ENCODE measurements at regions not wholly inside any gene's neighbourhood (a gene's known extent, or its start where the extent isn't known, plus 50 kb on each side); places are given as distances from the start of the nearest gene placed in this dataset.

- Histone ChIP-seq H3K9me3 (ENCODE audit: control insufficient read depth, low read length) (no peaks in the 10 kb centered on the region), H3K4me3 (ENCODE audit: extremely low read depth, insufficient read depth, low read length, poor library complexity, severe bottlenecking) (no peak overlapping the region), H3K36me3 (ENCODE audit: control insufficient read depth, insufficient read depth, low read length) (no peaks in the 10 kb centered on the region), H3K4me1 (ENCODE audit: control insufficient read depth, insufficient read depth, low read length, poor library complexity, severe bottlenecking) (no peaks in the 10 kb centered on the region), H3K27ac (ENCODE audit: low read depth, low read length, severe bottlenecking) (no peak overlapping the region)
- WGBS, 2 experiments (ENCODE audit: insufficient coverage in 2 of 2): 73 to 83% methylated on average over 1 to 2 of the region's 2 CpGs
These were observed 95.9 kb upstream of the LEP start for GRCh38 chr7:128145191-128145590.

GRCh38 chr7:128146052-128146451 lies 95.0 kb upstream of the LEP start:
- H3K36me3 ChIP-seq (ENCODE audit: control insufficient read depth, insufficient read depth, low read length): no peaks in the 10 kb centered on the region
- no peak overlapping the region for H3K4me3 ChIP-seq (ENCODE audit: extremely low read depth, insufficient read depth, low read length, poor library complexity, severe bottlenecking)
- no peaks in the 10 kb centered on the region for H3K4me1 ChIP-seq (ENCODE audit: control insufficient read depth, insufficient read depth, low read length, poor library complexity, severe bottlenecking)
- no peak overlapping the region for H3K27ac ChIP-seq (ENCODE audit: low read depth, low read length, severe bottlenecking)
- WGBS, 2 experiments (ENCODE audit: insufficient coverage in 2 of 2): 88 to 89% methylated on average over 1 to 3 of the region's 4 CpGs
- H3K9me3 ChIP-seq (ENCODE audit: control insufficient read depth, low read length): no peaks in the 10 kb centered on the region

GRCh38 chr7:128148676-128149075 lies 92.4 kb upstream of the LEP start:
- Histone ChIP-seq H3K9me3 (ENCODE audit: control insufficient read depth, low read length) (no peaks in the 10 kb centered on the region), H3K4me1 (ENCODE audit: control insufficient read depth, insufficient read depth, low read length, poor library complexity, severe bottlenecking) (no peaks in the 10 kb centered on the region), H3K36me3 (ENCODE audit: control insufficient read depth, insufficient read depth, low read length) (no peaks in the 10 kb centered on the region), H3K4me3 (ENCODE audit: extremely low read depth, insufficient read depth, low read length, poor library complexity, severe bottlenecking) (no peak overlapping the region), H3K27ac (ENCODE audit: low read depth, low read length, severe bottlenecking) (no peak overlapping the region)
- 40 to 100% methylated on average over 1 of the region's 4 CpGs for WGBS, 2 experiments (ENCODE audit: insufficient coverage in 2 of 2)

- H3K36me3 ChIP-seq (ENCODE audit: control insufficient read depth, insufficient read depth, low read length): no peaks in the 10 kb centered on the region
- H3K9me3 ChIP-seq (ENCODE audit: control insufficient read depth, low read length): no peaks in the 10 kb centered on the region
- no peak overlapping the region for H3K4me3 ChIP-seq (ENCODE audit: extremely low read depth, insufficient read depth, low read length, poor library complexity, severe bottlenecking)
- no peaks in the 10 kb centered on the region for H3K4me1 ChIP-seq (ENCODE audit: control insufficient read depth, insufficient read depth, low read length, poor library complexity, severe bottlenecking)
- no peak overlapping the region for H3K27ac ChIP-seq (ENCODE audit: low read depth, low read length, severe bottlenecking)
- 91 to 93% methylated on average over 3 to 6 of the region's 7 CpGs for WGBS, 2 experiments (ENCODE audit: insufficient coverage in 2 of 2)
These were observed 90.7 kb upstream of the LEP start for GRCh38 chr7:128150223-128150865.

- H3K27ac ChIP-seq (ENCODE audit: low read depth, low read length, severe bottlenecking): no peak overlapping the region
- no peaks in the 10 kb centered on the region for H3K36me3 ChIP-seq (ENCODE audit: control insufficient read depth, insufficient read depth, low read length)
- no peaks in the 10 kb centered on the region for H3K4me1 ChIP-seq (ENCODE audit: control insufficient read depth, insufficient read depth, low read length, poor library complexity, severe bottlenecking)
- 93 to 95% methylated on average over 7 to 9 of the region's 9 CpGs for WGBS, 2 experiments (ENCODE audit: insufficient coverage in 2 of 2)
- H3K4me3 ChIP-seq (ENCODE audit: extremely low read depth, insufficient read depth, low read length, poor library complexity, severe bottlenecking): no peak overlapping the region
- no peaks in the 10 kb centered on the region for H3K9me3 ChIP-seq (ENCODE audit: control insufficient read depth, low read length)
These were observed 89.4 kb upstream of the LEP start for GRCh38 chr7:128151635-128152034.

GRCh38 chr7:128152721-128153120 lies 88.4 kb upstream of the LEP start:
- WGBS, 2 experiments (ENCODE audit: insufficient coverage in 2 of 2): 90 to 98% methylated on average over 5 of the region's 6 CpGs
- no peak overlapping the region for H3K4me3 ChIP-seq (ENCODE audit: extremely low read depth, insufficient read depth, low read length, poor library complexity, severe bottlenecking)
- no peaks in the 10 kb centered on the region for H3K4me1 ChIP-seq (ENCODE audit: control insufficient read depth, insufficient read depth, low read length, poor library complexity, severe bottlenecking)
- H3K9me3 ChIP-seq (ENCODE audit: control insufficient read depth, low read length): no peaks in the 10 kb centered on the region
- H3K36me3 ChIP-seq (ENCODE audit: control insufficient read depth, insufficient read depth, low read length): no peaks in the 10 kb centered on the region
- no peak overlapping the region for H3K27ac ChIP-seq (ENCODE audit: low read depth, low read length, severe bottlenecking)

- Histone ChIP-seq H3K27ac (ENCODE audit: low read depth, low read length, severe bottlenecking) (no peak overlapping the region), H3K9me3 (ENCODE audit: control insufficient read depth, low read length) (no peaks in the 10 kb centered on the region), H3K4me3 (ENCODE audit: extremely low read depth, insufficient read depth, low read length, poor library complexity, severe bottlenecking) (no peak overlapping the region), H3K4me1 (ENCODE audit: control insufficient read depth, insufficient read depth, low read length, poor library complexity, severe bottlenecking) (no peaks in the 10 kb centered on the region), H3K36me3 (ENCODE audit: control insufficient read depth, insufficient read depth, low read length) (no peaks in the 10 kb centered on the region)
- 89 to 92% methylated on average over 4 to 6 of the region's 6 CpGs for WGBS, 2 experiments (ENCODE audit: insufficient coverage in 2 of 2)
These were observed 87.6 kb upstream of the LEP start for GRCh38 chr7:128153436-128153835.

- Histone ChIP-seq H3K9me3 (ENCODE audit: control insufficient read depth, low read length) (no peaks in the 10 kb centered on the region), H3K27ac (ENCODE audit: low read depth, low read length, severe bottlenecking) (no peak overlapping the region), H3K36me3 (ENCODE audit: control insufficient read depth, insufficient read depth, low read length) (no peaks in the 10 kb centered on the region), H3K4me3 (ENCODE audit: extremely low read depth, insufficient read depth, low read length, poor library complexity, severe bottlenecking) (no peak overlapping the region), H3K4me1 (ENCODE audit: control insufficient read depth, insufficient read depth, low read length, poor library complexity, severe bottlenecking) (no peaks in the 10 kb centered on the region)
- no CpG with 5 or more reads among the region's 1 CpG for WGBS, 2 experiments (ENCODE audit: insufficient coverage in 2 of 2)
These were observed 86.6 kb upstream of the LEP start for GRCh38 chr7:128154504-128154903.

GRCh38 chr7:128155100-128155740 lies 85.9 kb upstream of the LEP start:
- Histone ChIP-seq H3K27ac (ENCODE audit: low read depth, low read length, severe bottlenecking) (no peak overlapping the region), H3K36me3 (ENCODE audit: control insufficient read depth, insufficient read depth, low read length) (no peaks in the 10 kb centered on the region), H3K4me3 (ENCODE audit: extremely low read depth, insufficient read depth, low read length, poor library complexity, severe bottlenecking) (no peak overlapping the region), H3K9me3 (ENCODE audit: control insufficient read depth, low read length) (no peaks in the 10 kb centered on the region), H3K4me1 (ENCODE audit: control insufficient read depth, insufficient read depth, low read length, poor library complexity, severe bottlenecking) (no peaks in the 10 kb centered on the region)
- whole genome bisulfite sequencing, 2 experiments (ENCODE audit: insufficient coverage in 2 of 2): 59 to 63% methylated on average over 9 of the region's 12 CpGs

GRCh38 chr7:128157906-128158305 lies 83.2 kb upstream of the LEP start:
- 84 to 92% methylated on average over 6 to 7 of the region's 7 CpGs for WGBS, 2 experiments (ENCODE audit: insufficient coverage in 2 of 2)
- H3K36me3 ChIP-seq (ENCODE audit: control insufficient read depth, insufficient read depth, low read length): no peaks in the 10 kb centered on the region
- H3K9me3 ChIP-seq (ENCODE audit: control insufficient read depth, low read length): no peaks in the 10 kb centered on the region
- H3K4me1 ChIP-seq (ENCODE audit: control insufficient read depth, insufficient read depth, low read length, poor library complexity, severe bottlenecking): no peaks in the 10 kb centered on the region
- H3K4me3 ChIP-seq (ENCODE audit: extremely low read depth, insufficient read depth, low read length, poor library complexity, severe bottlenecking): no peak overlapping the region
- H3K27ac ChIP-seq (ENCODE audit: low read depth, low read length, severe bottlenecking): no peak overlapping the region

GRCh38 chr7:128158370-128158769 lies 82.7 kb upstream of the LEP start:
- 85 to 100% methylated on average over 3 of the region's 3 CpGs for WGBS, 2 experiments (ENCODE audit: insufficient coverage in 2 of 2)
- Histone ChIP-seq H3K36me3 (ENCODE audit: control insufficient read depth, insufficient read depth, low read length) (no peaks in the 10 kb centered on the region), H3K4me1 (ENCODE audit: control insufficient read depth, insufficient read depth, low read length, poor library complexity, severe bottlenecking) (no peaks in the 10 kb centered on the region), H3K4me3 (ENCODE audit: extremely low read depth, insufficient read depth, low read length, poor library complexity, severe bottlenecking) (no peak overlapping the region), H3K9me3 (ENCODE audit: control insufficient read depth, low read length) (no peaks in the 10 kb centered on the region), H3K27ac (ENCODE audit: low read depth, low read length, severe bottlenecking) (no peak overlapping the region)

Data from mesodermal cell (in vitro differentiated cells).